ENCODE measurements at regions not wholly inside any gene's neighbourhood (a gene's known extent, or its start where the extent isn't known, plus 50 kb on each side); places are given as distances from the start of the nearest gene placed in this dataset.

DNA sequence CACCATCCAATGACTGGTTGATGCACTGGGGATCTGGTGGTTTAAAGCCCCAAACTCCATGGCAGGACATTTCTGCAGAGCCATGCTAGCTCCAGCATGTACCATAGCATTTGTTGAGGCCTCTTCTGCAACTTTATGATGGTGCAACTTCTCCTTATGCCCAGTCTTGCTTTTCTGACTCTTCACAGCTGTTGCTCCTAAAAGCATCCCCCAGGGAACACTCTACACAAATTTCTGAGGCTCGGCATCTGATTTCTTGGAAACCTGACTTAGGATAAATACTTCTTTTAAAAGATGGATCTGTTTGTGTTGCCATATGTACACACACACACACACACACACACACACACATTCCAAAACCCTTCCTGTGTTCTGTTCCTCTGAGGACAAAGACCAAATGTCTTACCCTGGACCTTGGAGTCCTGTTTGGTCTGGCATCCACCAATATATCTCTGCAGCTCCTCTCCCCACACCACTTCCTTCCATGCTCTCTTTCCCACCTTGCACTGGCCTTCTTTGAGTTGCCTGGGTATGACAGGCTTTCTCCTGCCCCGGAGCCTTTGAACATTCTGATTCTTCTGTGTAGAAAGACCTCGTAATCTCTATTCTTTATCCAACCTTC lies 388.5 kb upstream of the ZNF507 start:
- DNase-seq = no peak

DNA sequence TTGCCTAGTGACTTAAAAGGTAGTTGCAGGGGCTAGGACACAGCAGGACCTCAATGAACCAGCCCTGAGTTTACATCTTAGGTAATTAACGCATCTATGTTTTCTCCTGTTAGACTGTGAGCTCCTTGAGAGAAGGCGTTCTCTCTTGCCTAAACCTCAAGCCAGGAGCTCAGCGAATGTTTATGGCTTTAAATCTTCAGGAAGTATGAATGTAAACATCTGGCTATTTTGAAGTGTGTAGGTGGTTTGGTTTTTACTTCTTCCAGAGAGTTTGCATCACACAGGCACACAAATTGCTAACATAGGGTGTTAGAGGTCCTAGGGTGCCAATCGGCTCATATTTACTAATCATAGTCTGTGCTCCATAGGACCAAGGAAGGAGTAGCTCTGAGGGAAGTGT lies 387.7 kb upstream of the ZNF507 start:
- DNase-seq = no peak

DNA sequence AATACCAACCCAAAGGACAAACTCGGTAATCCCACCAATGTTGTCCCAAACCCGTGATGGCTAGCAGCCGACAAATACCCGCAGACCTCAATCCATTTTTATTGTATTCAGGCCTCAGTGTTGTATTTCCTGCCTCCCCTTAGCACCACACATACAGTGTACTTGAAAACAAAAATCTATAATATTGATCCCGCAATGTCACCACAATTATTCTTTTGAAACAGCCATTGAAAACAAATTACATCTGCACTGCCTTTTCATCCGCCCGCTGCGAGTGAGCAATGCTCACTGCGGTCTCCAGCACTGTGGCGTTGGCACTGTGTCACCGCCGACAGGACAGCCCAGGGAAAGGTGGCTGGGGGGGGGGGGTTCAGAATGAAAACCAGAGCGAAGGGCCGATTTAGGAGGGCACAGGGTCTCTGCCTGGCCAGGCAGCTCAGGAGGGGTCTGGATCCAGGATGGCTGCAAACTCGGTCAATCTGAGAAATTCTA lies 385.8 kb upstream of the ZNF507 start:
- DNase-seq = no peak

DNA sequence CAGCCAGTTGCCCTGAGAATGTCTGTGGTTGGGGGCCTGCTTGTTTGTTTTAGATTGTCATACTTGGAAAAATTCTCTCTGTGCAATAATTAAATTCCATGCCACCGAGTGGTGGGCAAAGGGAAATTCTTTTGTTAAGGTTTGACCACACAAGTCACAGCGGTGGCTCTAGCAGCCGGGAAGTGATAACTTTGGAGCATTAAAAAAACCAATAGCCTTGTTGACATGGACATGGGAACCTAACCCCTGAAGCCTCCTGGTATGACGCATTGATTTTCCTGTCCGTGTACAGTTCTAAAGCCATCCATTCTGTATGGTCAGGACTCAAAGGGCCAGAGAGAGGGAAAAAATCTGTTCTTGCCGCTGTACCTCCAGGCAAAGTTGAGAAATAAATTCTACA lies 384.9 kb upstream of the ZNF507 start:
- no peak for DNase-seq

DNA sequence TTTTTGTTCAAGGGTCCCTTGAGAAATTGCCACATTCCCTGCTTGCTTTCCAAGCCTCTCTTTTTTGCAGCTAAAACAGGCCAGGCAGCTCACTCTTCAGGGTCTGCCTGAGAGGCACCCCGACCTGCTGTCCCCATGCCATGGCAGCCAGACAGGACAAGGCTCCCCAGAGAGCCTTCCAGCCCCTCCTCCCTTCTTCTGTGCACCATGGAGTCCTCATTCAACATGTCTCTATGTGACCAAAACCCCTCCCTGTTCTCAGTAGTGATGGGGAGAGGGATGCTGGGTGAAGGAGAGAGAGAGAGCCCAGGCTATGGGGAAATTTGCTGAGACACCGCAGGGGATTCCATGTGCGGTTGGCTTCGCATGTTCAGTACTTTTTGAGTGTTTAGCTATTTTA lies 384.2 kb upstream of the ZNF507 start:
- no peak for DNase-seq

DNA sequence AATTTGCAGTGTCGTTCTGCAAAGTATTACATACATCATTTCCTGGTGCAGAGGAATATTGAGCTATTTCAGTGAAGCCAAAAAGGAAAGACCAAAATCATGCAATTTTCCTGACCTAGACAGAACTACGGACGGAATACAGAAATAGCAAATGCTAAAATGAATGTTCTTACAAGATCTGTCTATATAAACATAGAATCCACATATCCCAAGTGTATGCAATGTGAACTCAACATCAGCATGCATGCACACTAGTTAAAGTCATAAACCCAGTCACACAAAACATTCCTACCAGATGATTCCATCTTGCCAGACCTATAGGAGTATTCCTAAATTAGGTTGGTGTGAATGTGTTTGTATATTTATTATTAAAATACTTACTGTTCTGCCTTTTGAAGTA lies 383.7 kb upstream of the ZNF507 start:
- DNase-seq = no peak

DNA sequence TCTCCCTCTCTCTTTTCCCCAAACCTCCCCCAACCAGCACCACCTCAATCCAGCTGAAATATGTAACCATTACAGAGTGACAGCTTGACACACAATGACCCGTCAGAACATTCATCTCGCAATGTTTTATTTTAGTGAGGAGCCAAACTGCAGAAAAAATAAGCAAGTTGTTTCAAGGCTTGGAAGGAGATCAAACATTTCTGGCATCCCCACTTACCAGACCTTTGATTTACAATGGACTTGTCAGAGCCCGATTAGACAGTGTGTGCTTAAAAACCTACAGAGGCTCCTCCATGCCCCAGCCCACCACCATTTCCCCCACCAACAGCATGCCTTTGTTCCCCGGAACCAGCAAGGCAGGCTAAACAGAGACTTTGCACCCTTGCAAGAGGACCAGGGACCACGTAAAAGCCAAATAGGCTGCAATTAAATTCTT lies 382.8 kb upstream of the ZNF507 start:
- no peak for DNase-seq

DNA sequence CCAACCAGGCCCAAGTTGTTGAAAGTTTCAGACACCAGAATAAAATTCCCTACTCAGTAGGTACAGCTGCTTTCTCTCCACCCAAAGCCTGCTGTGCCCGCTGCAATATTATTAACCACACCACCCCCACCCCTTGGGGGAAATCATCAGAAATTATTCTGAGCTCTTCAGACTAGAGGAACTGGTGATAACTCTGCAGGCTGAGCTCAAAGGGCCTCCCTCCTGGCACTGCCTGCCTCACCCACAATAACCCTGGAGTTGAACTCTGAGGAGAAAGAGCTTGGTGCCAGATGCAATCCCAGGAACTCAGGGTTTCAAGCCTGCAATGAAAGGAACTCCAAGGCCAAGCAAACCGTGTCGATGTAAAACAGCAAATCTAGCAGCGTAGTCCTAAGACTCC lies 381.7 kb upstream of the ZNF507 start:
- DNase-seq = no peak

DNA sequence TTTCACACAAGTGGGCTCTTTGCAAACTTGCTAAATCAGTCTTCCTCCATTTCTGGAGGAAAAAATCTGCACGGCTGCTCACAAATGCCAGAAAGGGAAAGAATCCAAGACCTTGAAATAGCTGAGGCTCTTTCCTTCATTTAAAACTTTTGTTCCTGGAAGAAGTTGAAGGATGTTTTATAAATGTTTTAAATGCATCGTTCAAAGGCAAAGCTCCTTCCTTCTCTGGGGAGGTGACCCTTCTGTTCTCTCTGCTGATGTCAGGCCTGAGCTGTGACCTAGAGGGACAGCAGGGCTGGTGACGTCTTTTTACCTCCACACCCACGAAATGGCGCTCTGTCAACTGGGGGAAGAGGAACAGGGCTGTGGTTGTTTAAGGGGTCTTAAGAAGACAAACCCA lies 376.4 kb upstream of the ZNF507 start:
- no peak for DNase-seq

DNA sequence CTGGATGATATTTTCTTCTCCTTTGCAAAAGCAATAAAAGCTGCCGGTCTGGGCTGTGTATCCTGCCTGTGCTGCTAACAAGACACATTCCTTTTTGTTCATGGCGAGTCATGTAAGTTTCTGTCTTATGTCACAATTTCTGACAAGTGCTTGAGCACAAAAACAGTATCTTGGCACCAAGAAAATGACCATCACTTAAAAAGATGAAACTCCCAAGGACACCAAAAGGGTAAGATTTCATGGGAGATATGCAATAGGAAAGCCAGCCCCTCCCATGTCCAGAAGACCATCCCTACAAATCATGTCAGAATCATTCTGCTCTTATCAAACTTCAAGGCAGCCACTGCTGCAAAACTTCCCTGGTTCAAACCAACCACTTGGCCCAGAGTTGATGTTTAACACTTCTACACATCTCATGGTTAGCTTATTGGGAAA lies 375.4 kb upstream of the ZNF507 start:
- no peak for DNase-seq

DNA sequence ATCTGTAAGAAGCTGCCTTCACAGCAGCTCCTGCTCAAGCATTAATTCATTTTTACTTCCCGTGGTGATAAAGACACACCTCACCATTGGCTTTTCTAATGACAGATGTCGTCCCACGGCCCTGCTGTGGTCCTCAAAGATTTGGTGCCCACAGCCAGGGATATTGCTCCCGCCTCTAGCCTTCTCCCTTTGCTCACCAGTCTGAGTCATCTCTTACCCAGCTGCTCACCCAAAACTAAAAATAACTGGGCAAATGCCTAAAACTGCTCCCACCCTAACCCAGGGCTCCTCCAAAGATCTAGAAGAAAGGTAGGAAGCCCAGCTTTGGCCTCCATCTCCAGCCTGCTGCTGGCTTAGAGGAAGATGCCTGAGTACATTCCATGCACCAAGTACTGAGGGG lies 371.1 kb upstream of the ZNF507 start:
- no peak for DNase-seq

DNA sequence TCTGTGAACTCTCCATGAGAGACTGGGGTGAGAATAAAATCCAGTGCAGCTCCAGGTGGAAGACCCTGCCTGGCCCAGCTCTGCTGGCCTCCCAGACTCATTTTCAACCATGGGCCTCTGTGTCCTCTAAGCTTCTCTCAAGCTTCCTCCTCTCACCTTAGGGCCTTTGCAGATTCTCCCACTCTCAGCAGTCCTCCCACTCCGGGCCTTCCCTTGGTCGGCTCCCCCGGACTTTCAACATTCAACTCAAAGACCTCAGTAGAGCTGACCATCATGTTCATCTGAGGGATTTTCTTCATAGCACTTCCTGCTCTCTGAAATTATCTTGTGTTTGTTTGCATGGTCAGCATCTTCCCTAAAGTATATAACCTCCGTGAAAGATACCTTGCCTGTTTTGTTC lies 370.5 kb upstream of the ZNF507 start:
- DNase-seq = no peak

DNA sequence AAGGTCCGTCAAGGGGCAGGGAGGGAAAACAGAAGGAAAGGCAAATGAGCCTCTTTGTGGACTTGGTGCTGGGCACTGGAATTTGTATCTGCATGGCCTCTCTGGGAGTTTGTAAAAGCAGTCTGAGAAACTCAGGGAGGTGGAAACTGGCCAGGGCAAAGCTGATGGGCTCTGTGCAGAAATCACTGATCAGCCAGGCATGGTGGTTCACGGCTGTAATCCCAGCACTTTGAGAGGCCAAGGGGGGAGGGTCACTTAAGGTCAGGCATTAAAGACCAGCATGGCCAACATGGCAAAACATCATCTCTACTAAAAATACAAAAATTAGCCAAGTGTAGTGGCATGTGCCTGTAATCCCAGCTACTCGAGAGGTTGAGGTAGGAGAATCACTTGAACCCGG lies 369.9 kb upstream of the ZNF507 start:
- no peak for DNase-seq

DNA sequence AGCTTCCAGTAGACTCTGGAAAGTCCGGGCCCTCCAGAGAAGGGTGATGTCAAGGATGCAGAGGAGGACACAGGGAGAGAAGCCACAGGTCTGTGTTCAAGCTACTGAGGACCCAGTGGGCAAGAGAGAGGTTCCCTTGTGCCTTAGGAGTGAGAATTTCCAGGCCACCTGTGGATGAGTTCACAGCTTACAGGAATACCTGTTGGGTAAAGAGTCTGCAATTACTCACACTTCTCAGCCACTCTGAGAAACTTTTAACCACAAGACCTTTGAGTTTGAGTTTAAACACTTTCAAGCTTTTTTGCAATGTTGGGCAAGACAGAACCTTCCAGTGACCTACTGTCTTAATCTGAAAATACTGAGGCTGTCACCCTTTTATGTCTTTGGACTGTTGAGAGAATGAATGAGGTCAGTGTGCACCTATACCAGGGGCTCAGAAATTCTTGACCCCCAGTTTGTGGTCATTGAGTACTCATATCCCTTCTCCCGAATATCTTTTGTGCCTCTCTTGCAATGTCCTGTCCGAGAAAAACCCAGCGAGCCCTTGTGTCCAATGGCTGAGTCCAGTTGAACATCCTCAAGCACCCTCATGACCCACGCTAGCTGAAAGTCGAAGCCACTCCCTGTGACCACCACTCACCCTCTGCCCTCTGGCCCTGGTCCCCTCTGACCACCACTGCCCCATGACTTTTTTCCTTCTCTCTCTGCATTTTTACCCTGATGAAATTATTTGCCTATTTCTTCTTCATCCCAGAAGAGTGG lies 368.5 kb upstream of the ZNF507 start:
- no peak for DNase-seq

DNA sequence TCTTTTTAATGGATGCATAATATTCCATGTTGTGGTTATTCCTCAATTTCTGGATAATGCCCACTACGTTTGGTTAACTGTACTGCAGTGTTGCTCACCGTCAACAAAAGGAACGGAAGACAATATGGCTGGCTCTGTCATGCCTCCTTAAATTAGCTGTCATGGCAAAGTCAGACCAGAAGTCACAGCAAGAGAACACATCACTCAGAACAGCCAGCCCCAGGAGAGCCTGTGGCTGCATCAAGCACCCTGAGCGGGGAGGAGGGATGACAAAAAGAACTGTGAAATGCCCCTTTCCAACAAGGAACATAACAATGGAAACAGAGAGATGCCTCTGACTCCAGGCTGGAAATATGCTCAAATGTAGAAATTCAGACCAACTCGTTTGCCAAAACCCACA lies 366.0 kb upstream of the ZNF507 start:
- DNase-seq = no peak

DNA sequence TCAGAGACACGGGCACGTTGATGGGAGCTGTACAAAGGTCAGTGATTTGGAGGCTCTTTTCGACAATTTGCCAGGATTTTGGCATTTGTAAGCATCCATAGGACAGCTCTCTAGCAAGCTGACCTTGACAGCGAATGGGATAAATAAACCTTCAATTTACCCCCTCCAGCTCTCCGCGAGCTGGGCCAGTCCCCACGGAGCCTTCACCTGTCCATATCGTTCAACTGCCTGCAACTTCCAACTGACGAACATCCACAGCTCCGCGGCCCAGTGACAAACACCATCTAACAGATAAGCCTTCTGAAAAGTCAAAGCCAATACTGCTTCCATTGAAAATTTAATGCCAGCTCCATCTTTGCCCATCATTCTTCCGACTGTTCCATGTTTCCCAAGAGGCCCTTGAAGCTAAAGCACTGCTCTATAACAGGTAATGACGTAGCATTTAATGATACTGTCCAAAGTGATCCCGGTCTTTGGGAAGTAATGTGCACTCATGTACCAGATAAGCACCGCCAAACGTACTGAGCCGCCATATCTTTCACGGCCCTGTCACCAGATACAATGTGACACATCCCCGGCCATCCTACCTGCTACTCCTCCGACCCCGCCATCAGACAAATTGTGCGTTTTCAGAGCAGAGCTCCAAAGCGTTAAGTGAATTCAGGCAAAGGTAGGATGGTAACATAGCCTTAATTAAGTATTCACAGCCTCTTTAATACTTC lies 365.3 kb upstream of the ZNF507 start:
- DNase-seq = no peak

DNA sequence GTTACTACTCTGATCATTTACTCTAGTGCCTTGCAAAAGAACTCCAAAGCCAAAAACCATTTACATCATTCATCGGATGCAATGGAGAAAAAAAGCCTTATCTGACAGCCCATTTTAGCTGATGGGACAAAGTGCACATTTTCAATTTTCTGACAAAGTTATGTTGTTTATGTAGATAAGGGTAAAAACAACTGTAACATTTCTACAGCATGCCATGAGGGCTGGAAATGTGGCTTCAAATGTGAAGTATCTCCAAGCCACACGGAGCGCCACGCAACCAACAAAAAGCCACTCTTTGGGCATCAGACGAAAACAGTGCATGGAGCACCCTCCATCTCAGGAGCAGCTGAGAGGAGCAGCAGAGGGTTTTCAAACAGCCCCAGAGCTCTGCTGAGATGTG lies 364.6 kb upstream of the ZNF507 start:
- DNase-seq = no peak

DNA sequence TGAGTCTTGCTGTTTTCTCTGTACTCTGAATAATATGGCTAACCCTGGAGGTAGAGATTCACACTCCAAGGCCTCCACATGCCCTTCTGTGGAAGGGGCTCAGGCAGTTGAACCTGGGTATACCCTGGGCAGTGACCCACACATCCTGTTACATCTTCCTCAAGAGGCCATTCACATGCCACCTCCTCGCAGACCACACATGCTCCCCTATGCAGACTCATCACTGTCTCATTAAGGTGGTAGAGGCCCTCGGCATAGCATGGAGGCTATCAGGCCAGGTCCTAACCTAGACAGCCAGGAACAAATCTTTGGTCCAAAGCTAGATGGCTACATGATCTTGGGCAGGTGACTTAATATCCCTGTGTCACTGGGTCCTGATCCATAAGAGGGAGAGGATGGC lies 363.9 kb upstream of the ZNF507 start:
- DNase-seq = no peak

DNA sequence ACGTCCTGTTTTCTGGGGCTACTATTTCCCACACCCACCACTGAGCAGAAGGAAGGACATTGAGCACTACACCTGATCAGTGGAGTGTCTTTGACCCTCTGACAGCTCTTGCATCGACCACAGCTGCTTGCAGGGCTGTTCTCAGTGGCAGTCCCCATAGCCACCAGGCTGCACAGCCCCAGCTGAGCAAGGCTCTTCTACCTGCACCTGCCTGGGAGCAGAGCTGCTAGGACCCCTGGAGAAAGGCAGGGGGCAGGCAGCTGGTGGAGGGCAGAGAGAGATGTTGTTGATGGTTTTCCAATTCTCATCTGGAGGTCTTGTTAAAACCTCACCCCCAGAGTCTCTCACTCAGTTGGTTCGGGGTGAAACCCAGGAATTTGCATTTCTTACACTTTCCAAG lies 361.8 kb upstream of the ZNF507 start:
- no peak for DNase-seq

DNA sequence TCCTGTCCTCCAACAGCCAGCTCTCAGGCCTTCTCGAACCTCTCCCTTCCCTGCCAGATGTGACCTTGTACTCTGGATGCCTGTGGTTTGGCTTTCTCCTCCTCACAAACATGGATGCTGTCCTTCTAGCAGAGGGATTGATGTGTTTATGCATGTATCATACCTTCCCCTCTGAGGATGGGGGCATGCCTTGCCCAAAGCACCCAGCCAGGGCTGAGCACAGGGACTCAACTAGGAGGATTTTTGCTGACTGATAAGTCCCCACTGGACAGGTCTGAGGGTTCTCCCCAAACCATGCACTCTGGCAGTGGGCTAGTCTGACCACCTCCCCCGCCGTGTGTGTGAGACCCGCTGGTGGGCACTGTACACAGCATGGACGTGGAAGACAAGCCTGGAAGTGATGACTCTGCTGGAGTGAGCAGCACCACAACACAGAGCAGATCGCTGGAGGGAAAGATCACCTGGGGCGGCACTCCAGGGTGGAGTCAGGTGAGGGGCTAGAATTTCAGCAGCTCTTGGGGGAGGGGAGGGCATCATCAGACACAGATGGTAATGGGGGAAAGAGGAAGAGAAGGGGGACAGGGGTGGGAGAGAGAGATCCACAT lies 360.3 kb upstream of the ZNF507 start:
- no peak for DNase-seq

DNA sequence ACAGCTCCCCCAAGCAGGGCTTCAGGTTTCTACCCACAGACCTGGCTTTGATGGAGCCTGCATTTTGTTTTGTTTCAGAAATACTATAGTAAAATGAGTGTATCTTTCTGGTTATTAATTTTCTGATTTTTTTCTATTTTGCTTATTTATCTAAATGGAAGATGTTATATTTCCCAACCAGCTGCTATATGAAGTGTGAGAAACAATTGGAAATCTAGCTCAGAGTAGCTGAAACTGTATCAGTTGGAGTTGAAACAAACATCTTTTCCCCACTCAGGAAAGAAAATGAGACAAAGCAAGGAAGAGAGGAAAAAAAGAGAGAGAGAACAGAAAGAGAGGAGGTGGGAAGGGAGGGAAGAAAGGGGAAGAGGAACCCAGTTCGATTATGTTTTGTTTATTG lies 358.5 kb upstream of the ZNF507 start:
- DNase-seq = no peak

DNA sequence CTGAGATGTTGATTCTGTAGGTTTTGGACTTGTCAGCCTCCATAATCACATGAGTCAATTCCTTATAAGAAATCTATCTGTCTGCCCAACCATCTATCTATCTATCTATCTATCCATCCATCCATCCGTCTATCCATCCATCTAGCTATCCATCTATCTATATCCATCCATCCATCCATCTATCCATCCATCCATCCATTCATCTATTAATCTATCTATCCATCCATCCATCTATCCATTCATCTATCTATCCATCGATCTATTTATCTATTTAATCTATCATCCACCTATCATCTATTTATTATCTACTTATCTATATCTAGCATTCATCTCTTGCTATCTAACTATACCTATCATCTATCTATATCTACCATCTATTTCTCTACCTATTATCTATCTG lies 357.2 kb upstream of the ZNF507 start:
- no peak for DNase-seq

DNA sequence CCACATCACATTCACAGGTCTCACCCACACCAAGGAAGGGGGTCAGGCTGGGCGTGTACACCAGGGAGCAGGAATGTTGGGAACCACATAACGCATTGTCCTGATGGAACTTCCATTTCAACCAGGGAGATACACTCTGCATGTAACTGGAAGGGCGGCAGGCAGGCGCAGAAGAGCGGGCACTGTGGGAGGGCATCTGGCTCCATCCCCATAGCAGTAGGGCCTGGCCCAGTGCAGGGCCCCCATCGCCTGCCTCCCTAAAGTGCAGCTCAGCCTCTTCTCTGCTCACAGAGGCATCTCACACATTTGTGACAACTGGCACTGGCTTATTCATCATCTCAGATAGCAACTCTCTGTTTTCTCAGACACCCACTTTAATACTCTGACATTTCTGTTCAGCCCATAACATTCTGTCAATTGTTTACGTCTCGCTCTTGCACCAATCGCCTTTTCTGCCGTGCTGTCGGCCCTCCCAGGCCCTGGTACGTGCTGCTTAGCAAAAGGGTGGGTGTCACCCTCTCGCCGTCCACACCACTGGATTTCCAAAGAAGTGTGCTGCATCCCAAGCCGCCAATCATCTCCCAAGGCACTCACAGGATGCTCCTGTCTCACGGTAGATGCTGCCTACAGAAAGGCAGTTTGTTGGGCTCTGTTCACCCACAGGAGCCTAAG lies 353.3 kb upstream of the ZNF507 start:
- DNase-seq = no peak

Measured in bone marrow (tissue), 2 donors.